DOHH2 (cell line): ENCODE measurements at regions not wholly inside any gene's neighbourhood (a gene's known extent, or its start where the extent isn't known, plus 50 kb on each side); places are given as distances from the start of the nearest gene placed in this dataset.

Experiments used
- EZH2phosphoT487 ChIP-seq: fragments of 200-600 bp; sonication (generic); IDR thresholded peaks from 2 replicates; pipeline ENCODE4 v1.6.1; 2017; ENCODE audit warnings: borderline replicate concordance, mild to moderate bottlenecking, antibody characterized with exemption, low read length, moderate library complexity, mixed read lengths
- TF ChIP-seq, protein P1 (sequence below): fragments of 200-600 bp; sonication (generic); IDR thresholded peaks from one replicate; pipeline ENCODE4 v1.5.1; 2014; ENCODE audit warnings: antibody characterized with exemption, mild to moderate bottlenecking, low read depth, low read length; ENCODE audit not compliant: poor library complexity, severe bottlenecking

DNA sequence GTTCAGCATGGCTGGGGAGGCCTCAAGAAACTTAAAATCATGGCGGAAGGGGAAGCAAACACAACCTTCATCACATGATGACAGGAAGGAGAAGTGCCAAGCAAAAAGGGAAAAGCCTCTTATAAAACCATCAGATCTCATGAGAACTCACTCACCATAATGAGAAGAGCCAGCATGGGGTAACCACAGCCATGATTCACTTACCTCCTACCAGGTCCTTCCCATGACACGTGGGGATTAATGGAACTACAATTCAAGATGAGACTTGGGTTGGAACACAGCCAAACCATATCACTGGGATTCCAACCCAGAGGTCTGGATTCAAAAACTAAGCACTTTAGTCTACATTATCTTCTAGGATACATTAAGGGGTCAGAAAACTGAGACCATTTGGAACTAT lies 609.6 kb upstream of the SPANXN1 start:
- TF ChIP-seq, protein P1, sequence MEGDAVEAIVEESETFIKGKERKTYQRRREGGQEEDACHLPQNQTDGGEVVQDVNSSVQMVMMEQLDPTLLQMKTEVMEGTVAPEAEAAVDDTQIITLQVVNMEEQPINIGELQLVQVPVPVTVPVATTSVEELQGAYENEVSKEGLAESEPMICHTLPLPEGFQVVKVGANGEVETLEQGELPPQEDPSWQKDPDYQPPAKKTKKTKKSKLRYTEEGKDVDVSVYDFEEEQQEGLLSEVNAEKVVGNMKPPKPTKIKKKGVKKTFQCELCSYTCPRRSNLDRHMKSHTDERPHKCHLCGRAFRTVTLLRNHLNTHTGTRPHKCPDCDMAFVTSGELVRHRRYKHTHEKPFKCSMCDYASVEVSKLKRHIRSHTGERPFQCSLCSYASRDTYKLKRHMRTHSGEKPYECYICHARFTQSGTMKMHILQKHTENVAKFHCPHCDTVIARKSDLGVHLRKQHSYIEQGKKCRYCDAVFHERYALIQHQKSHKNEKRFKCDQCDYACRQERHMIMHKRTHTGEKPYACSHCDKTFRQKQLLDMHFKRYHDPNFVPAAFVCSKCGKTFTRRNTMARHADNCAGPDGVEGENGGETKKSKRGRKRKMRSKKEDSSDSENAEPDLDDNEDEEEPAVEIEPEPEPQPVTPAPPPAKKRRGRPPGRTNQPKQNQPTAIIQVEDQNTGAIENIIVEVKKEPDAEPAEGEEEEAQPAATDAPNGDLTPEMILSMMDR = no peak
- TF ChIP-seq EZH2phosphoT487 = no peak
